ENCODE measurements at regions not wholly inside any gene's neighbourhood (a gene's known extent, or its start where the extent isn't known, plus 50 kb on each side); places are given as distances from the start of the nearest gene placed in this dataset.

- no peak overlapping the region for H3K4me3 ChIP-seq
- in situ Hi-C loops (cut with MboI; ENCODE audit: low sequenced_read_pairs in 4 of 4) (no loop called here), intact Hi-C loops (cut with DNase I; ENCODE audit: low total_unique reads) (no loop called here)
- ATAC-seq (no peak), DNase-seq (no peak)
- TF ChIP-seq POLR2A (IDR thresholded peaks at IDR 0.05), result no peak
- TF ChIP-seq, protein P1, sequence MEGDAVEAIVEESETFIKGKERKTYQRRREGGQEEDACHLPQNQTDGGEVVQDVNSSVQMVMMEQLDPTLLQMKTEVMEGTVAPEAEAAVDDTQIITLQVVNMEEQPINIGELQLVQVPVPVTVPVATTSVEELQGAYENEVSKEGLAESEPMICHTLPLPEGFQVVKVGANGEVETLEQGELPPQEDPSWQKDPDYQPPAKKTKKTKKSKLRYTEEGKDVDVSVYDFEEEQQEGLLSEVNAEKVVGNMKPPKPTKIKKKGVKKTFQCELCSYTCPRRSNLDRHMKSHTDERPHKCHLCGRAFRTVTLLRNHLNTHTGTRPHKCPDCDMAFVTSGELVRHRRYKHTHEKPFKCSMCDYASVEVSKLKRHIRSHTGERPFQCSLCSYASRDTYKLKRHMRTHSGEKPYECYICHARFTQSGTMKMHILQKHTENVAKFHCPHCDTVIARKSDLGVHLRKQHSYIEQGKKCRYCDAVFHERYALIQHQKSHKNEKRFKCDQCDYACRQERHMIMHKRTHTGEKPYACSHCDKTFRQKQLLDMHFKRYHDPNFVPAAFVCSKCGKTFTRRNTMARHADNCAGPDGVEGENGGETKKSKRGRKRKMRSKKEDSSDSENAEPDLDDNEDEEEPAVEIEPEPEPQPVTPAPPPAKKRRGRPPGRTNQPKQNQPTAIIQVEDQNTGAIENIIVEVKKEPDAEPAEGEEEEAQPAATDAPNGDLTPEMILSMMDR (IDR thresholded peaks at IDR 0.05 in 4 of 5, conservative IDR thresholded peaks at IDR 0.05 in 1 of 5), result no peak
- H3K27ac ChIP-seq, result no peak overlapping the region
- H3K36me3 ChIP-seq, result no peaks in the 10 kb centered on the region
- H3K27me3 ChIP-seq, result peaks cover 0 to 3% (median 0%) of the 10 kb centered on the region in 3 donors
- H3K4me1 ChIP-seq, result no peaks in the 10 kb centered on the region
- no peaks in the 10 kb centered on the region for H3K9me3 ChIP-seq
These were observed 143.6 kb upstream of the CRY1 start for GRCh38 chr12:107236824-107237511.

- Histone ChIP-seq H3K4me3 (no peak overlapping the region), H3K27me3 (peaks cover 0 to 3% (median 0%) of the 10 kb centered on the region in 3 donors)
These were observed 144.9 kb upstream of the CRY1 start for GRCh38 chr12:107238296-107238695.

DNA sequence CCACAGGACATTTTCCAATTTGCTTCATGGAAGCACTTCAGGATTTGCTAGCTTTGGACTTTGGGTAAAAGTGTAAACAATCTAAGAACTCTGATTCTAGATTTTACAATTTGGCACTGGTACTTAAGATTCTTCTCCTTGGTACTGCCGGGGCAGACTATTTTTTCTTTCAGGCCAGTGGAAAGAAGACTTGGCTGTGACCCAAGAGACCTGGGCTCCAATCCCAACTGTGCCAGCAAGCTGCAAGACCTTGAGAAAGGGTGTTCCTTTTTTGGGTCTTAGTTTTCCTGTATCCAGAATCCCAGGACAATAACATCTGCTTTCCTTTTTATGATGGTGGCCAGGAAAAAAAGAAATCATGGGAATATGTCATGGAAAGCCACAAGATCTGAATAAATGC lies 148.1 kb upstream of the CRY1 start:
- no peaks in the 10 kb centered on the region for H3K36me3 ChIP-seq
- intact Hi-C loops (cut with DNase I; ENCODE audit: low total_unique reads) (no loop called here), in situ Hi-C loops (cut with MboI; ENCODE audit: low sequenced_read_pairs in 4 of 4) (no loop called here)
- ATAC-seq (no peak), DNase-seq (no peak)
- H3K27me3 ChIP-seq, result peaks cover 0 to 3% (median 0%) of the 10 kb centered on the region in 3 donors
- H3K27ac ChIP-seq, result no peak overlapping the region
- no peaks in the 10 kb centered on the region for H3K4me1 ChIP-seq
- no peak overlapping the region for H3K4me3 ChIP-seq
- TF ChIP-seq, protein P1 (IDR thresholded peaks at IDR 0.05 in 4 of 5, conservative IDR thresholded peaks at IDR 0.05 in 1 of 5), result no peak
- no peak for TF ChIP-seq POLR2A (IDR thresholded peaks at IDR 0.05)
- no peaks in the 10 kb centered on the region for H3K9me3 ChIP-seq

More at GRCh38 chr12:107238296-107238695, 144.9 kb upstream of the CRY1 start:
- ATAC-seq (no peak), DNase-seq (no peak)
- TF ChIP-seq POLR2A (IDR thresholded peaks at IDR 0.05), result no peak
- TF ChIP-seq, protein P1 (IDR thresholded peaks at IDR 0.05 in 4 of 5, conservative IDR thresholded peaks at IDR 0.05 in 1 of 5), result no peak
- no peaks in the 10 kb centered on the region for H3K9me3 ChIP-seq
- no peaks in the 10 kb centered on the region for H3K4me1 ChIP-seq
- no peak overlapping the region for H3K27ac ChIP-seq
- in situ Hi-C loops (cut with MboI; ENCODE audit: low sequenced_read_pairs in 4 of 4), result no loop called here
- intact Hi-C loops (cut with DNase I; ENCODE audit: low total_unique reads), result no loop called here
- no peaks in the 10 kb centered on the region for H3K36me3 ChIP-seq

DNA sequence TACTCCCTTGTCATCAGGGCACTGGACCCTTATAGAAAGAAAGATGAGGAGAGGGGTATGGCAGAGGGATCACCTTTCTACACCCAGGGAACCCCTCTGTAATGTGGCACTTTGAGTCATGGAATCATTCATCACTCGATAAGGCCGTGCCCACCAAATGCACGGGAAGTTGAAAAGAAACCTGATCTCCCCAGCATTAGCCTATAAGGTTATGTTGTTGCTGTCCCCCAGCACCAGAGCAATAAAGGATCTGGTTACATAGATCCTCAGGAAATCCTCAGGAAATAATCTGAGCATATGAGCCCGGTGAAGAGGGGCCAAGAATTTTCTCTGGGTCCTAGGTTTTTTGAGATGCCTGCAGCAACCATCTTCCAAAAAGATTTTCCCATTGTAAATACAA lies 148.8 kb upstream of the CRY1 start:
- H3K4me3 ChIP-seq, result no peak overlapping the region
- in situ Hi-C loops (cut with MboI; ENCODE audit: low sequenced_read_pairs in 4 of 4), result no loop called here
- no peak for TF ChIP-seq POLR2A (IDR thresholded peaks at IDR 0.05)
- TF ChIP-seq, protein P1 (IDR thresholded peaks at IDR 0.05 in 4 of 5, conservative IDR thresholded peaks at IDR 0.05 in 1 of 5), result no peak
- no peak for DNase-seq
- H3K27me3 ChIP-seq, result peaks cover 0 to 3% (median 0%) of the 10 kb centered on the region in 3 donors
- H3K9me3 ChIP-seq, result no peaks in the 10 kb centered on the region
- no peaks in the 10 kb centered on the region for H3K36me3 ChIP-seq
- intact Hi-C loops (cut with DNase I; ENCODE audit: low total_unique reads), result no loop called here
- ATAC-seq, result no peak
- H3K27ac ChIP-seq, result no peak overlapping the region
- H3K4me1 ChIP-seq, result no peaks in the 10 kb centered on the region

DNA sequence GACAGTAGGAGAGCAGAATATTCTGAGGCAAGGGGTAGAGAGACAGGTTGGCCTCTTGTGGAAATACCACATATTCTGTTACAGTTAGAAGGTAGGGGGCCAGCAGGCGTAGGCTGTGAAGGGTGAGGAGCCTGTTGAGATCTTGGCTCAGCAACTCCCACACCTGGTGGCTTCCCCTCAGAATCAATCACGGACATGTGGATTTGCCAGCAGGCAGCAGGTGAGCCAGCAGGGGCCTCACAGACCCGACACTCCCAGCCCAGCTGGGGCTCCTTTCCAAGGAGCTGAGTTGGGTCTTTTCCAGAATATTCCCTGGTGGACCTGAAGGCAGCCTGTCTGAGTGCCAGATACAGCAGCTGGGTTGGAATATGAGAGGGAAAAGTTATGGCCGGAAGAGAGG lies 150.0 kb upstream of the CRY1 start:
- ATAC-seq (no peak), DNase-seq (no peak)
- Histone ChIP-seq H3K27ac (no peak overlapping the region), H3K4me1 (no peaks in the 10 kb centered on the region), H3K4me3 (no peak overlapping the region), H3K27me3 (peaks cover 0 to 3% (median 0%) of the 10 kb centered on the region in 3 donors), H3K9me3 (no peaks in the 10 kb centered on the region), H3K36me3 (no peaks in the 10 kb centered on the region)
- TF ChIP-seq, protein P1 (IDR thresholded peaks at IDR 0.05 in 4 of 5, conservative IDR thresholded peaks at IDR 0.05 in 1 of 5), result no peak
- no peak for TF ChIP-seq POLR2A (IDR thresholded peaks at IDR 0.05)
- in situ Hi-C loops (cut with MboI; ENCODE audit: low sequenced_read_pairs in 4 of 4), result no loop called here
- intact Hi-C loops (cut with DNase I; ENCODE audit: low total_unique reads), result no loop called here

Data from gastrocnemius medialis (tissue), 4 donors.